MM.1S (cell line): ENCODE measurements at regions not wholly inside any gene's neighbourhood (a gene's known extent, or its start where the extent isn't known, plus 50 kb on each side); places are given as distances from the start of the nearest gene placed in this dataset.

Source experiments
- CTCF ChIP-seq: fragments of 300-600 bp; sonication (generic); IDR thresholded peaks from 2 replicates; pipeline ENCODE4 v1.5.1; 2016; ENCODE audit warnings: antibody characterized with exemption, low read length, mixed read lengths
- EZH2 ChIP-seq: fragments of 300-600 bp; sonication (generic); optimal IDR thresholded peaks from 2 replicates; pipeline ENCODE3; 2017; ENCODE audit warnings: low read depth, mild to moderate bottlenecking, antibody characterized with exemption, low read length, mixed read lengths
- EZH2phosphoT487 ChIP-seq: fragments of 300-600 bp; sonication (generic); IDR thresholded peaks from 2 replicates; pipeline ENCODE4 v1.6.1; 2018; ENCODE audit warnings: antibody characterized with exemption, low read length

GRCh38 chr1:29646161-29646775 lies 409.9 kb downstream of the PTPRU start:
- TF ChIP-seq CTCF (no peak), EZH2 (no peak), EZH2phosphoT487 (no peak)
